B cell (primary cell): ENCODE measurements at regions not wholly inside any gene's neighbourhood (a gene's known extent, or its start where the extent isn't known, plus 50 kb on each side); places are given as distances from the start of the nearest gene placed in this dataset.

ENCODE experiments used
- ATAC-seq: fragments of 200-7000 bp; cut with Tn5 transposase; one replicate; pipeline ENCODE4 v1.10.0; 2021; ENCODE audit warnings: low read depth, mild to moderate bottlenecking, moderate number of reproducible peaks, moderate library complexity
- CTCF ChIA-PET: fragments of 350-600 bp; sonication (Branson Sonifier 250); formaldehyde crosslinking; loops from one replicate; lab custom pipeline; 2021; ENCODE audit warnings: antibody characterized with exemption, inconsistent platforms; lab: Charles Lee
- POLR2A ChIA-PET: fragments of 350-600 bp; sonication (Branson Sonifier 250); formaldehyde crosslinking; loops from one replicate; lab custom pipeline; 2021; ENCODE audit warnings: antibody characterized with exemption; lab: Charles Lee
- DNase-seq: peaks from one replicate; pipeline ENCODE4 v3.0.0; 2013
- H2AFZ ChIP-seq: 2 replicates; pipeline ENCODE4 v1.6.1; 2012; ENCODE audit warnings: mild to moderate bottlenecking, low read depth, low read length; ENCODE audit not compliant: insufficient read depth, poor library complexity, severe bottlenecking
- H3K27ac ChIP-seq, 2 donors: 1 replicate in 1 of 2; 2 replicates in 1 of 2; pipeline ENCODE4 v1.5.1; 2012 to 2013; ENCODE audit warnings: low read length in 2 of 2, mild to moderate bottlenecking in 2 of 2, moderate library complexity in 1 of 2
- H3K27me3 ChIP-seq, 4 experiments: fragments of 200-600 bp in 1 of 4; sonication (generic) in 1 of 4; replicated peaks in 1 of 4; 1 replicate in 2 of 4; 2 replicates in 2 of 4; pipeline versions ENCODE4 v1.6.1 to v1.7.0; 2013 to 2016; ENCODE audit warnings: low read length in 3 of 4, mild to moderate bottlenecking in 2 of 4, mixed read lengths in 1 of 4, moderate library complexity in 1 of 4; ENCODE audit not compliant: insufficient read depth in 4 of 4, control insufficient read depth in 3 of 4; ENCODE audit errors: control extremely low read depth in 1 of 4
- H3K36me3 ChIP-seq, 2 experiments: replicated peaks in 1 of 2; 1 replicate in 1 of 2; 2 replicates in 1 of 2; pipeline versions ENCODE4 v1.6.1 to v1.7.1; 2013; ENCODE audit warnings: low read length in 1 of 2; ENCODE audit not compliant: insufficient read depth in 2 of 2, control insufficient read depth in 1 of 2; ENCODE audit errors: control extremely low read depth in 1 of 2, extremely low read depth in 1 of 2
- H3K4me1 ChIP-seq, 2 donors: fragments of 200-600 bp in 1 of 2; sonication (generic) in 1 of 2; 1 replicate in 1 of 2; 2 replicates in 1 of 2; pipeline versions ENCODE4 v1.5.1 to v1.6.1; 2013 to 2017; ENCODE audit warnings: low read length in 2 of 2; ENCODE audit not compliant: control insufficient read depth in 2 of 2, insufficient read depth in 2 of 2
- H3K4me2 ChIP-seq: replicated peaks from 2 replicates; pipeline ENCODE3; 2012; ENCODE audit warnings: mild to moderate bottlenecking, low read depth, low read length; ENCODE audit not compliant: poor library complexity, severe bottlenecking
- H3K4me3 ChIP-seq, 5 experiments: fragments of 200-600 bp in 1 of 5; sonication (generic) in 1 of 5; 1 replicate in 3 of 5; 2 replicates in 2 of 5; pipeline versions ENCODE4 v1.5.1 to v1.7.0; 2011 to 2016; ENCODE audit warnings: low read length in 4 of 5, mild to moderate bottlenecking in 4 of 5, low read depth in 2 of 5, control low read depth in 1 of 5, moderate library complexity in 1 of 5; ENCODE audit not compliant: insufficient read depth in 1 of 5; ENCODE audit errors: control extremely low read depth in 1 of 5, extremely low read depth in 1 of 5
- H3K79me2 ChIP-seq: fragments of 200-600 bp; sonication (generic); one replicate; pipeline ENCODE4 v1.6.0; 2016; ENCODE audit warnings: low read length; ENCODE audit not compliant: control insufficient read depth, insufficient read depth
- H3K9ac ChIP-seq: fragments of 200-600 bp; sonication (generic); 2 replicates; pipeline ENCODE4 v1.6.1; 2017; ENCODE audit warnings: mild to moderate bottlenecking, low read length, moderate library complexity
- H3K9me3 ChIP-seq, 3 donors: one replicate each; pipeline versions ENCODE4 v1.6.1 to v1.7.1; 2013; ENCODE audit warnings: low read length in 2 of 3; ENCODE audit not compliant: control insufficient read depth in 2 of 3, insufficient read depth in 1 of 3; ENCODE audit errors: control extremely low read depth in 1 of 3
- H4K20me1 ChIP-seq: 2 replicates; pipeline ENCODE4 v1.6.0; 2012; ENCODE audit warnings: mild to moderate bottlenecking, low read length; ENCODE audit not compliant: insufficient read depth, control insufficient read depth, poor library complexity, severe bottlenecking
- H3K27ac Mint-ChIP-seq: one replicate; pipeline ENCODE4 v1.8.0; 2021; ENCODE audit warnings: mixed read lengths
- H3K27me3 Mint-ChIP-seq: one replicate; pipeline ENCODE4 v1.8.0; 2021; ENCODE audit warnings: mixed read lengths
- H3K4me1 Mint-ChIP-seq: one replicate; pipeline ENCODE4 v1.8.0; 2021; ENCODE audit warnings: mixed read lengths
- H3K4me3 Mint-ChIP-seq: one replicate; pipeline ENCODE4 v1.8.0; 2021; ENCODE audit warnings: mixed read lengths
- H3K9me3 Mint-ChIP-seq: one replicate; pipeline ENCODE4 v1.8.0; 2022; ENCODE audit warnings: mixed read lengths; ENCODE audit not compliant: insufficient read depth
- EZH2 ChIP-seq: IDR thresholded peaks from 2 replicates; pipeline ENCODE4 v1.6.1; 2012; ENCODE audit warnings: borderline replicate concordance, low read depth, mild to moderate bottlenecking, moderate library complexity, low read length; ENCODE audit not compliant: insufficient read depth, poor library complexity, severe bottlenecking
- WGBS: methylation state at CpG from one replicate; pipeline ENCODE4 v1.1.5; 2013; ENCODE audit warnings: missing lambda C conversion rate; ENCODE audit not compliant: insufficient coverage; 5-methylcytosine and 5-hydroxymethylcytosine counted together
- intact Hi-C: fragments of 100-400 bp; cut with micrococcal nuclease; formaldehyde crosslinking; loops from one replicate; pipeline ENCODE4 v1.10.0; 2022
- TF ChIP-seq, protein P1 (sequence below): fragments of 200-600 bp; IDR thresholded peaks from one replicate; pipeline ENCODE4 v1.8.0; 2022; ENCODE audit warnings: antibody characterized with exemption, mild to moderate bottlenecking

DNA sequence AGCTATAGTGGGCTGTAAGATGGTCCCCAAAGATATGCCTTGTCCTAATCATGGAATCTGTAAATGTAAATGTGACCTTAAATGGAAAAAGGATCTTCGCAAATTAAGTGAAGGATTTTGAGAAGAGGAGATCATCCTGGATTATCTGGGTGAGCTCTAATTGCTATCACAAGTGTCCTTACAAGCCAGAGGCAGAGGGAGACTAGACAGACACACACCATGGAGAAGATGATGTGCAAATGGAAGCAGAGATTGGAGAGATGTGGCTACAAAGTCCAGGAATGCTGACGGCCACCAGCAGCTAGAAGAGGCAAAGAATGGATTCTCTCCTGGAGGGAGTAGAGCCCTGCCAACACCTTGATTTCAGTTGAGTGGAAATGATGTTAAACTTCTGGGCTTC is 102.3 kb upstream of the PROK2 start:
- no peak overlapping the region for H3K27ac Mint-ChIP-seq

DNA sequence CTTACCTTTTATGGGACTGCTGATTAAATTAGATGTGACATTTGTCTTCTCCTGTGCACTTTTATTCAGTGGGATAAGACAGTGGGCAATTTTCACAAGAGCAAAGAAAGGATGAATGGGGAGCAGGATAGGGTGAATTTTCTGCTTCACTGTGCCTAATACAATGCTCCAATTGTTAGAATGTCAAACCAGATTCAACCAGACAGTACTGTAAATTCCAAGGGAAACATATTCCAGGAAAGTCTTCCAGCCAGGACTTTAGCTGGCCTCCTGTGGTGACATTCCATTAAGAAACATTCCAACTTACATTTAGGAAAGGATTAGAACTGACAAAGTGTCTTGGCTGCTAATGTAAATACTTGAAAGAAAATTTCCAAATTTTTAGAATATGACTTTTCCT is 100.1 kb upstream of the PROK2 start:
- H3K27me3 Mint-ChIP-seq, result peaks cover 69% of the 10 kb centered on the region
- H3K4me3 Mint-ChIP-seq, result no peak overlapping the region
- Histone ChIP-seq H3K36me3 (no peaks in the 10 kb centered on the region), H3K4me2 (no peak overlapping the region), H3K4me1 (no peaks in the 10 kb centered on the region), H3K9me3 (no peaks in the 10 kb centered on the region), H3K79me2 (no peaks in the 10 kb centered on the region), H3K9ac (no peak overlapping the region), H3K4me3 (no peak overlapping the region), H3K27ac (no peak overlapping the region), H2AFZ (no peak overlapping the region), H4K20me1 (no peaks in the 10 kb centered on the region), H3K27me3 (peaks cover 0 to 27% (median 14%) of the 10 kb centered on the region in 4 experiments)
- ChIA-PET CTCF (no interaction called here), POLR2A (no interaction called here)
- TF ChIP-seq, protein P1, sequence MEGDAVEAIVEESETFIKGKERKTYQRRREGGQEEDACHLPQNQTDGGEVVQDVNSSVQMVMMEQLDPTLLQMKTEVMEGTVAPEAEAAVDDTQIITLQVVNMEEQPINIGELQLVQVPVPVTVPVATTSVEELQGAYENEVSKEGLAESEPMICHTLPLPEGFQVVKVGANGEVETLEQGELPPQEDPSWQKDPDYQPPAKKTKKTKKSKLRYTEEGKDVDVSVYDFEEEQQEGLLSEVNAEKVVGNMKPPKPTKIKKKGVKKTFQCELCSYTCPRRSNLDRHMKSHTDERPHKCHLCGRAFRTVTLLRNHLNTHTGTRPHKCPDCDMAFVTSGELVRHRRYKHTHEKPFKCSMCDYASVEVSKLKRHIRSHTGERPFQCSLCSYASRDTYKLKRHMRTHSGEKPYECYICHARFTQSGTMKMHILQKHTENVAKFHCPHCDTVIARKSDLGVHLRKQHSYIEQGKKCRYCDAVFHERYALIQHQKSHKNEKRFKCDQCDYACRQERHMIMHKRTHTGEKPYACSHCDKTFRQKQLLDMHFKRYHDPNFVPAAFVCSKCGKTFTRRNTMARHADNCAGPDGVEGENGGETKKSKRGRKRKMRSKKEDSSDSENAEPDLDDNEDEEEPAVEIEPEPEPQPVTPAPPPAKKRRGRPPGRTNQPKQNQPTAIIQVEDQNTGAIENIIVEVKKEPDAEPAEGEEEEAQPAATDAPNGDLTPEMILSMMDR, result no peak
- TF ChIP-seq EZH2, result no peak
- no peak for ATAC-seq
- intact Hi-C loops, result no loop called here
- no peak for DNase-seq
- H3K4me1 Mint-ChIP-seq, result no peaks in the 10 kb centered on the region
- no peaks in the 10 kb centered on the region for H3K9me3 Mint-ChIP-seq
- H3K27ac Mint-ChIP-seq, result no peak overlapping the region

More for the DNA sequence above, 102.3 kb upstream of the PROK2 start:
- WGBS, result no CpG with 5 or more reads among the region's 2 CpGs
- DNase-seq, result no peak
- Histone ChIP-seq H3K4me2 (no peak overlapping the region), H3K27ac (no peak overlapping the region), H3K27me3 (peaks cover 0 to 30% (median 13%) of the 10 kb centered on the region in 4 experiments), H3K4me3 (no peak overlapping the region), H4K20me1 (no peaks in the 10 kb centered on the region), H3K36me3 (no peaks in the 10 kb centered on the region), H3K79me2 (no peaks in the 10 kb centered on the region), H3K4me1 (no peaks in the 10 kb centered on the region), H3K9me3 (no peaks in the 10 kb centered on the region), H2AFZ (no peak overlapping the region), H3K9ac (no peak overlapping the region)
- no peak for ATAC-seq
- ChIA-PET POLR2A (no interaction called here), CTCF (interaction anchor here (1.0 to 1.7 kb wide), 2 partner anchors 12 to 935 kb away, joined by 4 to 6 read pairs; no protein-coding TSS in a partner anchor)
- Mint-ChIP-seq H3K9me3 (no peaks in the 10 kb centered on the region), H3K27me3 (peaks cover 56% of the 10 kb centered on the region), H3K4me3 (no peak overlapping the region), H3K4me1 (no peaks in the 10 kb centered on the region)
- TF ChIP-seq, protein P1, result no peak
- TF ChIP-seq EZH2, result no peak
- intact Hi-C loops, result no loop called here
